HG02981 (cell line): ENCODE measurements at regions not wholly inside any gene's neighbourhood (a gene's known extent, or its start where the extent isn't known, plus 50 kb on each side); places are given as distances from the start of the nearest gene placed in this dataset.
"Not testable (repeated sequence)": the region's sequence is repeated elsewhere in the genome, so short reads cannot be mapped to it uniquely, and the experiment has no call there.

Source experiments
- ATAC-seq: cut with Tn5 transposase; IDR thresholded peaks from one replicate; pipeline ENCODE4 v1.9.1; 2021; ENCODE audit warnings: mild to moderate bottlenecking, moderate library complexity; ENCODE audit not compliant: unreplicated experiment

GRCh38 chr1:189216886-189217285, 1260.8 kb downstream of the BRINP3 start:
- no peak for ATAC-seq

- ATAC-seq = no peak
These were observed 1260.0 kb downstream of the BRINP3 start for GRCh38 chr1:189217646-189218045.

GRCh38 chr1:189220750-189221149, 1256.9 kb downstream of the BRINP3 start:
- no peak for ATAC-seq

GRCh38 chr1:189225794-189226145, 1251.9 kb downstream of the BRINP3 start:
- not testable (repeated sequence) for ATAC-seq

- no peak for ATAC-seq
These were observed 1250.9 kb downstream of the BRINP3 start for GRCh38 chr1:189226779-189227178.

GRCh38 chr1:189237008-189237407, 1240.7 kb downstream of the BRINP3 start:
- no peak for ATAC-seq

GRCh38 chr1:189253601-189254350, 1223.9 kb downstream of the BRINP3 start:
- ATAC-seq = no peak

GRCh38 chr1:189261128-189261527, 1216.5 kb downstream of the BRINP3 start:
- not testable (repeated sequence) for ATAC-seq

- no peak for ATAC-seq
These were observed 1208.7 kb downstream of the BRINP3 start for GRCh38 chr1:189269011-189269410.

- ATAC-seq = no peak
These were observed 1203.4 kb downstream of the BRINP3 start for GRCh38 chr1:189274267-189274666.

GRCh38 chr1:189275796-189276195, 1201.9 kb downstream of the BRINP3 start:
- ATAC-seq = no peak

GRCh38 chr1:189289346-189289745, 1188.3 kb downstream of the BRINP3 start:
- no peak for ATAC-seq

GRCh38 chr1:189301235-189301634, 1176.4 kb downstream of the BRINP3 start:
- ATAC-seq = no peak

- ATAC-seq = no peak
These were observed 1172.4 kb downstream of the BRINP3 start for GRCh38 chr1:189305279-189305678.

GRCh38 chr1:189311915-189312314, 1165.7 kb downstream of the BRINP3 start:
- ATAC-seq = no peak

- ATAC-seq = no peak
These were observed 1165.2 kb downstream of the BRINP3 start for GRCh38 chr1:189312499-189312898.

- ATAC-seq = no peak
These were observed 1164.2 kb downstream of the BRINP3 start for GRCh38 chr1:189313488-189313887.

GRCh38 chr1:189315035-189315901, 1162.4 kb downstream of the BRINP3 start:
- no peak for ATAC-seq

GRCh38 chr1:189323091-189323490, 1154.6 kb downstream of the BRINP3 start:
- no peak for ATAC-seq

GRCh38 chr1:189331071-189331470, 1146.6 kb downstream of the BRINP3 start:
- not testable (repeated sequence) for ATAC-seq

GRCh38 chr1:189336115-189337100, 1141.3 kb downstream of the BRINP3 start:
- no peak for ATAC-seq
